ENCODE measurements at regions not wholly inside any gene's neighbourhood (a gene's known extent, or its start where the extent isn't known, plus 50 kb on each side); places are given as distances from the start of the nearest gene placed in this dataset.

GRCh38 chr12:77342253-77342652 lies 276.9 kb upstream of the E2F7 start:
- DNase-seq, result no peak
- H3K56ac ChIP-seq (ENCODE audit: extremely low read depth, insufficient read depth, low read length), result no peak overlapping the region
- H3K27ac ChIP-seq (ENCODE audit: insufficient read depth, low read length), result no peak overlapping the region
- no peak overlapping the region for H2AK5ac ChIP-seq (ENCODE audit: low read depth, low read length)
- H2BK5ac ChIP-seq (ENCODE audit: low read depth, low read length, poor library complexity, severe bottlenecking), result no peak overlapping the region
- H3K9ac ChIP-seq (ENCODE audit: low read depth, low read length), result no peak overlapping the region
- no peak overlapping the region for H3K4me2 ChIP-seq (ENCODE audit: low read depth, low read length)
- no peaks in the 10 kb centered on the region for H3K9me1 ChIP-seq (ENCODE audit: insufficient read depth, low read length)
- no CpG with 5 or more reads among the region's 2 CpGs for WGBS, 2 experiments (ENCODE audit: extremely low coverage in 2 of 2, insufficient read length in 1 of 2)
- no peak overlapping the region for H2AFZ ChIP-seq (replicated peaks; ENCODE audit: low read length, poor library complexity)
- BruUV-seq (replicated peaks), result no TSS peak
- H4K91ac ChIP-seq (ENCODE audit: insufficient read depth, low read depth, low read length), result no peak overlapping the region
- TF ChIP-seq CHD1 (IDR thresholded peaks at IDR 0.05; ENCODE audit: low read depth, low read length), result no peak
- TF ChIP-seq ELK1 (IDR thresholded peaks at IDR 0.05; ENCODE audit: borderline replicate concordance, low read depth, low read length), result no peak
- TF ChIP-seq RCOR1 (IDR thresholded peaks at IDR 0.05; ENCODE audit: insufficient replicate concordance, low read length), result no peak
- TF ChIP-seq, protein P1, sequence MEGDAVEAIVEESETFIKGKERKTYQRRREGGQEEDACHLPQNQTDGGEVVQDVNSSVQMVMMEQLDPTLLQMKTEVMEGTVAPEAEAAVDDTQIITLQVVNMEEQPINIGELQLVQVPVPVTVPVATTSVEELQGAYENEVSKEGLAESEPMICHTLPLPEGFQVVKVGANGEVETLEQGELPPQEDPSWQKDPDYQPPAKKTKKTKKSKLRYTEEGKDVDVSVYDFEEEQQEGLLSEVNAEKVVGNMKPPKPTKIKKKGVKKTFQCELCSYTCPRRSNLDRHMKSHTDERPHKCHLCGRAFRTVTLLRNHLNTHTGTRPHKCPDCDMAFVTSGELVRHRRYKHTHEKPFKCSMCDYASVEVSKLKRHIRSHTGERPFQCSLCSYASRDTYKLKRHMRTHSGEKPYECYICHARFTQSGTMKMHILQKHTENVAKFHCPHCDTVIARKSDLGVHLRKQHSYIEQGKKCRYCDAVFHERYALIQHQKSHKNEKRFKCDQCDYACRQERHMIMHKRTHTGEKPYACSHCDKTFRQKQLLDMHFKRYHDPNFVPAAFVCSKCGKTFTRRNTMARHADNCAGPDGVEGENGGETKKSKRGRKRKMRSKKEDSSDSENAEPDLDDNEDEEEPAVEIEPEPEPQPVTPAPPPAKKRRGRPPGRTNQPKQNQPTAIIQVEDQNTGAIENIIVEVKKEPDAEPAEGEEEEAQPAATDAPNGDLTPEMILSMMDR (conservative IDR thresholded peaks at IDR 0.05; ENCODE audit: low read depth, low read length), result no peak
- TF ChIP-seq SMC3 (IDR thresholded peaks at IDR 0.05; ENCODE audit: low read depth, low read length), result no peak
- no peak for TF ChIP-seq POLR2A (IDR thresholded peaks at IDR 0.05; ENCODE audit: low read depth, low read length)
- TF ChIP-seq FOS (IDR thresholded peaks at IDR 0.05; ENCODE audit: low read depth, low read length), result no peak
- TF ChIP-seq MAFK (IDR thresholded peaks at IDR 0.05; ENCODE audit: low read depth, low read length), result no peak
- no peak for TF ChIP-seq RAD21 (IDR thresholded peaks at IDR 0.05; ENCODE audit: low read length)
- no peak for TF ChIP-seq NFE2L2 (IDR thresholded peaks at IDR 0.05; ENCODE audit: low read depth, low read length)
- TF ChIP-seq USF2 (IDR thresholded peaks at IDR 0.05; ENCODE audit: low read depth, low read length), result no peak
- TF ChIP-seq RFX5 (IDR thresholded peaks at IDR 0.05; ENCODE audit: low read depth, low read length), result no peak
- ATAC-seq (ENCODE audit: low read depth), result no peak
- H3K4me1 ChIP-seq (ENCODE audit: control insufficient read depth, insufficient read depth, low read length), result no peaks in the 10 kb centered on the region
- H4K5ac ChIP-seq (ENCODE audit: low read depth, low read length), result no peak overlapping the region
- no peak overlapping the region for H3K18ac ChIP-seq (ENCODE audit: low read depth, low read length)
- ChIA-PET POLR2A (ENCODE audit: unreplicated experiment) (no interaction called here), CTCF (no interaction called here)
- H3K27me3 ChIP-seq (ENCODE audit: control insufficient read depth, insufficient read depth, low read length), result no peaks in the 10 kb centered on the region
- no peak overlapping the region for H3K4me3 ChIP-seq (ENCODE audit: insufficient read depth, low read depth, low read length)
- no peaks in the 10 kb centered on the region for H4K20me1 ChIP-seq (ENCODE audit: insufficient read depth, low read length)
- no peak overlapping the region for H4K8ac ChIP-seq (ENCODE audit: low read depth in 2 of 2, low read length in 2 of 2)
- in situ Hi-C loops (cut with MboI; ENCODE audit: low sequenced_read_pairs) (no loop called here), dilution Hi-C loops (cut with HindIII; ENCODE audit: low sequenced_read_pairs, unreplicated experiment) (no loop called here), intact Hi-C loops (cut with micrococcal nuclease) (no loop called here)
- H2BK15ac ChIP-seq (ENCODE audit: low read depth, low read length), result no peak overlapping the region
- H3K4ac ChIP-seq (ENCODE audit: low read depth, low read length), result no peak overlapping the region
- H3K36me3 ChIP-seq (ENCODE audit: control insufficient read depth, insufficient read depth, low read length), result no peaks in the 10 kb centered on the region
- H2BK20ac ChIP-seq (ENCODE audit: low read depth, low read length), result no peak overlapping the region
- no peaks in the 10 kb centered on the region for H3K79me1 ChIP-seq (ENCODE audit: low read depth in 1 of 2, low read length in 2 of 2)
- no peak overlapping the region for H3K14ac ChIP-seq (replicated peaks; ENCODE audit: low read depth, low read length)
- no peaks in the 10 kb centered on the region for H3K9me3 ChIP-seq (ENCODE audit: control insufficient read depth, insufficient read depth, low read length)
- no peak overlapping the region for H3K23ac ChIP-seq (ENCODE audit: low read depth, low read length)
- no peak overlapping the region for H2AK9ac ChIP-seq (replicated peaks; ENCODE audit: low read depth, low read length, poor library complexity)
- no peak overlapping the region for H2BK120ac ChIP-seq (ENCODE audit: low read depth, low read length)

Data from IMR-90 (cell line).